Spleen (tissue), 11 donors: ENCODE measurements at regions not wholly inside any gene's neighbourhood (a gene's known extent, or its start where the extent isn't known, plus 50 kb on each side); places are given as distances from the start of the nearest gene placed in this dataset.

Experiments used
- DNase-seq: peaks from one replicate; pipeline ENCODE4 v3.0.0-alpha.2; 2020
- H3K27ac ChIP-seq, 8 donors: fragments of 200-600 bp; sonication (generic) in 7 of 8; 1 replicate in 4 of 8; 2 replicates in 4 of 8; pipeline versions ENCODE4 v1.5.0 to v1.8.0; 2016 to 2021; ENCODE audit warnings: inconsistent platforms in 4 of 8, mild to moderate bottlenecking in 4 of 8, moderate library complexity in 1 of 8
- H3K27me3 ChIP-seq, 7 donors: fragments of 200-600 bp; sonication (generic) in 6 of 7; replicated peaks in 1 of 7; 1 replicate in 4 of 7; 2 replicates in 3 of 7; pipeline versions ENCODE4 v1.5.0 to v1.8.0; 2016 to 2021; ENCODE audit warnings: inconsistent platforms in 3 of 7, mild to moderate bottlenecking in 1 of 7
- H3K36me3 ChIP-seq, 6 donors: fragments of 200-600 bp; sonication (generic) in 5 of 6; 1 replicate in 4 of 6; 2 replicates in 2 of 6; pipeline versions ENCODE4 v1.5.0 to v1.8.0; 2016 to 2021; ENCODE audit warnings: inconsistent platforms in 2 of 6
- H3K4me1 ChIP-seq, 6 donors: fragments of 200-600 bp; sonication (generic) in 5 of 6; 1 replicate in 3 of 6; 2 replicates in 3 of 6; pipeline versions ENCODE4 v1.5.0 to v1.8.0; 2016 to 2021; ENCODE audit warnings: inconsistent platforms in 3 of 6
- H3K4me3 ChIP-seq, 8 donors: fragments of 200-600 bp; sonication (generic) in 7 of 8; 1 replicate in 4 of 8; 2 replicates in 4 of 8; pipeline versions ENCODE4 v1.5.0 to v1.8.0; 2016 to 2021; ENCODE audit warnings: inconsistent platforms in 4 of 8, mild to moderate bottlenecking in 4 of 8, moderate library complexity in 2 of 8
- H3K9me3 ChIP-seq, 8 donors: fragments of 200-600 bp; sonication (generic) in 7 of 8; 1 replicate in 4 of 8; 2 replicates in 4 of 8; pipeline versions ENCODE4 v1.5.0 to v1.8.0; 2016 to 2021; ENCODE audit warnings: inconsistent platforms in 4 of 8
- CTCF ChIP-seq, 11 experiments: fragments of 200-600 bp in 7 of 11; fragments of 450-650 bp in 4 of 11; sonication (generic) in 4 of 11; IDR thresholded peaks in 8 of 11; conservative IDR thresholded peaks in 3 of 11; 1 replicate in 7 of 11; 2 replicates in 4 of 11; pipeline versions ENCODE4 v1.4.0 to v1.8.0; 2016 to 2021; ENCODE audit warnings: antibody characterized with exemption in 11 of 11, inconsistent platforms in 4 of 11, mild to moderate bottlenecking in 1 of 11
- POLR2A ChIP-seq, 3 donors: fragments of 450-650 bp; IDR thresholded peaks; one replicate each; pipeline ENCODE4 v1.5.1; 2017; ENCODE audit warnings: antibody characterized with exemption in 3 of 3, mild to moderate bottlenecking in 1 of 3
- POLR2AphosphoS5 ChIP-seq, 3 donors: sonication (generic); formaldehyde crosslinking; IDR thresholded peaks; one replicate each; pipeline ENCODE4 v1.5.1; 2017; ENCODE audit warnings: antibody characterized with exemption in 3 of 3
- WGBS, 5 donors: extraction: QIAGEN DNeasy Blood & Tissue Kit in 3 of 5; methylation state at CpG; one replicate each; pipeline versions ENCODE4 v1.1.5 to v1.1.7; 2013 to 2018; 5-methylcytosine and 5-hydroxymethylcytosine counted together
- intact Hi-C: fragments of 100-400 bp; cut with DNase I; formaldehyde crosslinking; loops from one replicate; pipeline ENCODE4 v1.15.0; 2023; ENCODE audit warnings: low total_unique reads
- donor health status: healthy with polysubstance abuse.
- donor health status: DM: no; HTN: no; CAD: no; lungs with moderate emphysema.
- donor health status: DM: no; HTN: no; CAD: no.
- donor health status: Bipolar disorder and iron deficiency.
- donor health status: healthy.
- donor health status: DM: no; HTN: no; CAD: no.
- donor health status: DM: yes; HTN: yes; CAD: no.

- no peaks in the 10 kb centered on the region for H3K36me3 ChIP-seq
- no peak for TF ChIP-seq POLR2A (IDR thresholded peaks at IDR 0.05)
- no peak for TF ChIP-seq POLR2AphosphoS5 (IDR thresholded peaks at IDR 0.05)
- no peak for TF ChIP-seq CTCF (IDR thresholded peaks at IDR 0.05 in 8 of 11, conservative IDR thresholded peaks at IDR 0.05 in 3 of 11)
- H3K9me3 ChIP-seq: no peaks in the 10 kb centered on the region
- no peak overlapping the region for H3K27ac ChIP-seq
- WGBS, 5 donors: 75 to 92% (median 82%) methylated on average over 7 of the region's 7 CpGs
- intact Hi-C loops: no loop called here
- H3K4me1 ChIP-seq: peaks cover 0 to 12% (median 8%) of the 10 kb centered on the region in 6 donors
- H3K4me3 ChIP-seq: no peak overlapping the region
- no peak for DNase-seq
- peaks cover 0 to 2% (median 0%) of the 10 kb centered on the region in 7 donors for H3K27me3 ChIP-seq
These were observed 267.4 kb upstream of the RAB6C start for GRCh38 chr2:129711816-129712675.

GRCh38 chr2:129712676-129712985 lies 266.8 kb upstream of the RAB6C start:
- no peak for TF ChIP-seq CTCF (IDR thresholded peaks at IDR 0.05 in 8 of 11, conservative IDR thresholded peaks at IDR 0.05 in 3 of 11)
- no peak for TF ChIP-seq POLR2A (IDR thresholded peaks at IDR 0.05)
- TF ChIP-seq POLR2AphosphoS5 (IDR thresholded peaks at IDR 0.05): no peak
- Histone ChIP-seq H3K36me3 (no peaks in the 10 kb centered on the region), H3K4me3 (no peak overlapping the region), H3K4me1 (peaks cover 0 to 12% (median 8%) of the 10 kb centered on the region in 6 donors), H3K27ac (no peak overlapping the region), H3K27me3 (peaks cover 0 to under 1% (median 0%) of the 10 kb centered on the region in 7 donors), H3K9me3 (no peaks in the 10 kb centered on the region)
- intact Hi-C loops: no loop called here
- no peak for DNase-seq
- 83 to 94% (median 88%) methylated on average over 3 to 7 of the region's 7 CpGs for WGBS, 5 donors

GRCh38 chr2:129713337-129713736 lies 266.1 kb upstream of the RAB6C start:
- no peak overlapping the region for H3K27ac ChIP-seq
- H3K9me3 ChIP-seq: no peaks in the 10 kb centered on the region
- no peak overlapping the region for H3K4me3 ChIP-seq
- 77 to 94% (median 89%) methylated on average over 9 of the region's 9 CpGs for WGBS, 5 donors
- peaks cover 0 to 12% (median 8%) of the 10 kb centered on the region in 6 donors for H3K4me1 ChIP-seq
- TF ChIP-seq POLR2AphosphoS5 (IDR thresholded peaks at IDR 0.05): no peak
- TF ChIP-seq CTCF (IDR thresholded peaks at IDR 0.05 in 8 of 11, conservative IDR thresholded peaks at IDR 0.05 in 3 of 11): no peak
- no peak for TF ChIP-seq POLR2A (IDR thresholded peaks at IDR 0.05)
- no peaks in the 10 kb centered on the region for H3K36me3 ChIP-seq
- H3K27me3 ChIP-seq: no peaks in the 10 kb centered on the region
- no peak for DNase-seq
- intact Hi-C loops: no loop called here

- TF ChIP-seq POLR2A (IDR thresholded peaks at IDR 0.05): no peak
- Histone ChIP-seq H3K4me1 (no peaks in the 10 kb centered on the region), H3K27me3 (peaks cover 0 to under 1% (median 0%) of the 10 kb centered on the region in 7 donors), H3K4me3 (no peak overlapping the region), H3K27ac (no peak overlapping the region), H3K9me3 (no peaks in the 10 kb centered on the region), H3K36me3 (no peaks in the 10 kb centered on the region)
- intact Hi-C loops: no loop called here
- WGBS, 5 donors: 82 to 91% (median 87%) methylated on average over 12 of the region's 12 CpGs
- no peak for DNase-seq
These were observed 262.5 kb upstream of the RAB6C start for GRCh38 chr2:129716781-129717559.
